ENCODE measurements at regions not wholly inside any gene's neighbourhood (a gene's known extent, or its start where the extent isn't known, plus 50 kb on each side); places are given as distances from the start of the nearest gene placed in this dataset.

- Histone ChIP-seq H3K27me3 (no peaks in the 10 kb centered on the region), H3K4me3 (no peak overlapping the region), H3K4me1 (no peaks in the 10 kb centered on the region), H3K9me3 (no peaks in the 10 kb centered on the region), H3K36me3 (no peaks in the 10 kb centered on the region), H3K27ac (no peak overlapping the region)
- 57% methylated on average over 3 of the region's 9 CpGs for WGBS (ENCODE audit: insufficient coverage, low coverage, low lambda C conversion rate, missing lambda C conversion rate)
- TF ChIP-seq POLR2A (IDR thresholded peaks at IDR 0.05) (no peak), CTCF (IDR thresholded peaks at IDR 0.05) (no peak)
- ATAC-seq = peak; percentile 81 to 95 (median 87)
- intact Hi-C loops (cut with DNase I) = no loop called here
- peak; percentile 35 to 85 (median 69) for DNase-seq
These were observed 853.0 kb upstream of the GCFC2 start for GRCh38 chr2:76563730-76564129.

GRCh38 chr2:76558157-76558556, 847.4 kb upstream of the GCFC2 start:
- DNase-seq = no peak
- ATAC-seq = no peak
- H3K27me3 ChIP-seq = no peaks in the 10 kb centered on the region
- no peaks in the 10 kb centered on the region for H3K4me1 ChIP-seq
- H3K27ac ChIP-seq = no peak overlapping the region
- H3K36me3 ChIP-seq = no peaks in the 10 kb centered on the region
- H3K4me3 ChIP-seq = no peak overlapping the region
- intact Hi-C loops (cut with DNase I) = no loop called here
- no peaks in the 10 kb centered on the region for H3K9me3 ChIP-seq
- TF ChIP-seq POLR2A (IDR thresholded peaks at IDR 0.05) (no peak), CTCF (IDR thresholded peaks at IDR 0.05) (no peak)

GRCh38 chr2:76556018-76556417, 845.3 kb upstream of the GCFC2 start:
- TF ChIP-seq POLR2A (IDR thresholded peaks at IDR 0.05) = no peak
- no peak for TF ChIP-seq CTCF (IDR thresholded peaks at IDR 0.05)
- intact Hi-C loops (cut with DNase I) = no loop called here
- Histone ChIP-seq H3K27me3 (no peaks in the 10 kb centered on the region), H3K36me3 (no peaks in the 10 kb centered on the region), H3K9me3 (no peaks in the 10 kb centered on the region), H3K4me1 (no peaks in the 10 kb centered on the region), H3K27ac (no peak overlapping the region), H3K4me3 (no peak overlapping the region)
- ATAC-seq = peak in 2 of 4 donors; percentile 40 to 54
- 14% methylated on average over 2 of the region's 2 CpGs for WGBS (ENCODE audit: insufficient coverage, low coverage, low lambda C conversion rate, missing lambda C conversion rate)
- DNase-seq = no peak

- WGBS (ENCODE audit: insufficient coverage, low coverage, low lambda C conversion rate, missing lambda C conversion rate) = 20% methylated on average over 1 of the region's 1 CpG
- DNase-seq (no peak), ATAC-seq (no peak)
- H3K36me3 ChIP-seq = no peaks in the 10 kb centered on the region
- H3K27ac ChIP-seq = no peak overlapping the region
- no peak for TF ChIP-seq CTCF (IDR thresholded peaks at IDR 0.05)
- TF ChIP-seq POLR2A (IDR thresholded peaks at IDR 0.05) = no peak
- H3K4me1 ChIP-seq = no peaks in the 10 kb centered on the region
- H3K4me3 ChIP-seq = no peak overlapping the region
- H3K27me3 ChIP-seq = no peaks in the 10 kb centered on the region
- intact Hi-C loops (cut with DNase I) = no loop called here
- no peaks in the 10 kb centered on the region for H3K9me3 ChIP-seq
These were observed 835.5 kb upstream of the GCFC2 start for GRCh38 chr2:76546207-76546606.

- intact Hi-C loops (cut with DNase I) = no loop called here
These were observed 834.2 kb upstream of the GCFC2 start for GRCh38 chr2:76544901-76545300.

More at GRCh38 chr2:76544901-76545300, 834.2 kb upstream of the GCFC2 start:
- Histone ChIP-seq H3K27ac (no peak overlapping the region), H3K36me3 (no peaks in the 10 kb centered on the region), H3K27me3 (no peaks in the 10 kb centered on the region), H3K4me3 (no peak overlapping the region), H3K9me3 (no peaks in the 10 kb centered on the region), H3K4me1 (no peaks in the 10 kb centered on the region)
- WGBS (ENCODE audit: insufficient coverage, low coverage, low lambda C conversion rate, missing lambda C conversion rate) = 35% methylated on average over 3 of the region's 3 CpGs
- no peak for ATAC-seq
- TF ChIP-seq CTCF (IDR thresholded peaks at IDR 0.05) (no peak), POLR2A (IDR thresholded peaks at IDR 0.05) (no peak)
- DNase-seq = no peak

Data from right lobe of liver (tissue), 6 donors.